B cell (primary cell): ENCODE measurements at regions not wholly inside any gene's neighbourhood (a gene's known extent, or its start where the extent isn't known, plus 50 kb on each side); places are given as distances from the start of the nearest gene placed in this dataset.

ENCODE experiments used
- CTCF ChIP-seq: fragments of 200-600 bp; IDR thresholded peaks from one replicate; pipeline ENCODE4 v1.8.0; 2022; ENCODE audit warnings: antibody characterized with exemption, mild to moderate bottlenecking
- EZH2 ChIP-seq: IDR thresholded peaks from 2 replicates; pipeline ENCODE4 v1.6.1; 2012; ENCODE audit warnings: borderline replicate concordance, low read depth, mild to moderate bottlenecking, moderate library complexity, low read length; ENCODE audit not compliant: insufficient read depth, poor library complexity, severe bottlenecking

GRCh38 chr4:45688341-45688740 is 435.5 kb downstream of the GABRG1 start:
- TF ChIP-seq CTCF: no peak
- TF ChIP-seq EZH2: no peak
